GM12864 (cell line): ENCODE measurements at regions not wholly inside any gene's neighbourhood (a gene's known extent, or its start where the extent isn't known, plus 50 kb on each side); places are given as distances from the start of the nearest gene placed in this dataset.

Source experiments
- DNase-seq: peaks from one replicate; pipeline ENCODE4 v3.0.0-alpha.2; 2011; ENCODE audit warnings: low read depth
- H3K4me3 ChIP-seq: 2 replicates; pipeline ENCODE4 v1.5.1; 2011; ENCODE audit warnings: mild to moderate bottlenecking, low read depth, low read length, control low read depth
- CTCF ChIP-seq: IDR thresholded peaks from 2 replicates; pipeline ENCODE4 v1.5.1; 2011; ENCODE audit warnings: low read depth, mild to moderate bottlenecking, moderate library complexity, low read length, control low read depth, inconsistent platforms; ENCODE audit errors: missing control alignments

GRCh38 chr11:133692126-133692934 is 153.0 kb downstream of the SPATA19 start:
- no peak for DNase-seq
- no peak for TF ChIP-seq CTCF
- no peak overlapping the region for H3K4me3 ChIP-seq

GRCh38 chr11:133687781-133688180 is 155.5 kb upstream of the OPCML start:
- DNase-seq, result no peak
- no peak for TF ChIP-seq CTCF
- H3K4me3 ChIP-seq, result no peak overlapping the region

- TF ChIP-seq CTCF, result no peak
- no peak for DNase-seq
- H3K4me3 ChIP-seq, result no peak overlapping the region
Measured at GRCh38 chr11:133681901-133682300, 149.6 kb upstream of the OPCML start.

GRCh38 chr11:133679896-133680295 is 147.6 kb upstream of the OPCML start:
- H3K4me3 ChIP-seq, result no peak overlapping the region
- no peak for DNase-seq
- no peak for TF ChIP-seq CTCF

- H3K4me3 ChIP-seq, result no peak overlapping the region
- no peak for DNase-seq
- no peak for TF ChIP-seq CTCF
Measured at GRCh38 chr11:133678191-133678590, 145.9 kb upstream of the OPCML start.

- no peak for DNase-seq
- H3K4me3 ChIP-seq, result no peak overlapping the region
- no peak for TF ChIP-seq CTCF
Measured at GRCh38 chr11:133677387-133677786, 145.1 kb upstream of the OPCML start.

- no peak for DNase-seq
- H3K4me3 ChIP-seq, result no peak overlapping the region
- TF ChIP-seq CTCF, result no peak
Measured at GRCh38 chr11:133676265-133676664, 144.0 kb upstream of the OPCML start.
